ENCODE measurements at regions not wholly inside any gene's neighbourhood (a gene's known extent, or its start where the extent isn't known, plus 50 kb on each side); places are given as distances from the start of the nearest gene placed in this dataset.
A peak's percentile ranks its signal among the peaks of the same experiment; 100 is the strongest.
"Not testable (repeated sequence)": the region's sequence is repeated elsewhere in the genome, so short reads cannot be mapped to it uniquely, and the experiment has no call there.

DNA sequence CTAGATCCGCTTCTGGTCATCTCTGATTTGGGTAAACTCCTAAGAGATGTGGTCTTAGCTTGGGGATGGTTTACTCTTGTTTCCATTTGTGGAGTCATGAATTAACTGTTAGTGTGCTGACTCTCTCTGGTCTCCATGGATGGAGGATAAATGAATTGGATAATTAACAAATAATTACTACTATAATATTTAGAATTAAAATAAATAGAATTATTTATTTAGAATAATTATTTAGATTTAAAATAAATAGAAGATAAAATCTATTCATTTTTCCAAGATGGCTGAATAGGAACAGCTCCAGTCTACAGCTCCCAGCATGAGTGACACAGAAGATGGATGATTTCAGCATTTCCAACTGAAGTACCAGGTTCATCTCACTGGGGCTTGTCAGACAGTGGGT lies 1587.4 kb upstream of the AGA start:
- no peak for FAIRE-seq

DNA sequence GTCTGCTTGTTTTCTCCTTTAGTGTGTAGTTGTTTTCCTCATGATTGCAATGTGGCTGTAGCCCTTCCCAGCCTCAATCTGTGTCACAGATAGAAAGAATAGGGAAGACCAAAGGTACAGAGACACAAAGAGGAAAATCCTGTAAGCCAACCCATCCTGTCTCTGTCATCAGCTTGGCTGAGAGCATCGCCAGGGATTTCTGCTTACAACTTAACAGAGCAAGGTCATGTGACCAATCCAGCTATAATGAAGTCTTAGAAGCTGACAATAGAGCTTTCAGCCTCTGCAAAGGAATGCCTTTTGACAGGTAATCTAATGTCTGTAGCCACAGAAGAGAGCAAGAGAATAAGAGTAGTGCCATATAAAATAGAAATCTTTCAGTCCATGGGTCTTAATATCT lies 1598.0 kb upstream of the AGA start:
- no peak for FAIRE-seq

DNA sequence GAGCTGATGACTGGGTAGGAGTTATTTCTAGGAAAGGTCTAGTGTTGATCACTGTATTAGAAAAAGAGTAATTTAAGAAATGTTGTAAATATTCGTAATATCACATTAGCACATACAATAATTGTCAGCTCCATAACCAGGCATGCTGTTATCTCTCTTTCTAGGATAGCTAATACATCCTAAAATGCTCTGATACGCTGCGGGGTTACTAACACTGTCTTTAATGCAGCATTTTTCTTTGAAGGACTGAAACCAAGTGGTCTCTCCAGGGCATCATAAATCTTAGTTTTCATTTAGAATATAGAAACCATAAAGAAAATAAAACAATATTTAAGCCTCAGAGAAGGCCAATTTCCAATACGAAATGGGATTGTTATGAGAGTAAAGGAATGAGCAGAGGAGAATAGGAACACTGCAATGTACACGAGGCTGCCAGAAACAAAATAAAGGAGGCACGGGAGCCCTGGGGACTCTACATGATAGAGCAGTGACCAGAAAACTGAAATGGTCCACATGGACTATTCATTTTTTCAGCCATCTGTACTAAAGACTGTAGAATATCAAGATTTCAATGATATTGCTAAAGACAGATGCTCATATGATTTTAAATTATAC lies 1606.7 kb upstream of the AGA start:
- FAIRE-seq: no peak

DNA sequence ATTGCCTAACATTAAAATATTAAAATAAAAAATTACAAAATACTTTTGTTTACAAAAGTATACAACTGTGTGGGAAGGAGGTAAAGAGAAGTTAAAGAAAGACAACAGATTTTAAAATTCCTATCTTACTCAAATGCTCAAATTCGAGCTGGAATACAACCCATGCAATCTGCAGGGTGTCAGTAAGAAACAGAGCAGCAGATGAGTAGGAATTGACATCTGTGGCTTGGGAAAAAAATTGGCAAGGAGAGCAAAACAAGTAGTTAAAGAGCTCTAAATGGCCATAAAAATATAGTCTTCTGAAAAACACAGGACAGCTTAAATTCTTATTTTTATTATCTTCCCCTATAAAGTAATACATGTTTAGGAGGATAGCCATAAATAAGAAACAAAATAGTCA lies 1609.0 kb upstream of the AGA start:
- FAIRE-seq: no peak

DNA sequence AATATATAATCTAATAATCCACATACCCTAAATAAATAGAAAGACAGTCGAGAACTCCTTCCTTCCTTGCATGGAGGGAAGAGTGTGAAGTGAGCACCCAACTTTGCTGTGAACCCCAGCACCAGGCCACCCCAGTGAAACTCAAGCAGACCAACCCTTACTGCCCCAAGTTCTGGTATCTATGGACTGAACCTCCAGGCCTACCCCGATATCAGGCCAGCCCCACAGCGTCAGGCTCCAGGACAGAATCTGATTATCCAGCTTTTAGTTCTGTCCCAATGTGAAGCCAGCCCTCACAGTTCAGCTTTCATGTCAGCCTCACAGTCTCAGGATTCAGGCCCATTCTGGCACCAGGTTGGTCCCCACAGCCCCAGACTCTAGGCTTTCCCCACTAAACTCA lies 1617.2 kb upstream of the AGA start:
- no peak for FAIRE-seq

DNA sequence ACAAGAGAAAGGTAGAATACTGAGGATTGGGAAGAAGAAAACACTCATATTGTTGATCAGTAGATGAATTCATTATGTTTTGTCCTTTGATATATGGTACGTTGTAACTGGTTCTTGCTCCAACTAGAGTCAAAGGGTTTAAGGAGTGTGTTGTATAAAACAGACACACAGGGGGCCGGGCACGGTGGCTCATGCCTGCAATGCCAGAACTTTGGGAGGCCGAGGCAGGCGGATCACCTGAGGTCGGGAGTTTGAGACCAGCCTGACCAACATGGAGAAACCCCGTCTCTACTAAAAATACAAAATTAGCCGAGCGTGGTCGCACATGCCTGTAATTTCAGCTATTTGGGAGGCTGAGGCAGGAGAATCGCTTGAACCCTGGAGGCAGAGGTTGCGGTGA lies 1624.0 kb upstream of the AGA start:
- not testable (repeated sequence) for FAIRE-seq

DNA sequence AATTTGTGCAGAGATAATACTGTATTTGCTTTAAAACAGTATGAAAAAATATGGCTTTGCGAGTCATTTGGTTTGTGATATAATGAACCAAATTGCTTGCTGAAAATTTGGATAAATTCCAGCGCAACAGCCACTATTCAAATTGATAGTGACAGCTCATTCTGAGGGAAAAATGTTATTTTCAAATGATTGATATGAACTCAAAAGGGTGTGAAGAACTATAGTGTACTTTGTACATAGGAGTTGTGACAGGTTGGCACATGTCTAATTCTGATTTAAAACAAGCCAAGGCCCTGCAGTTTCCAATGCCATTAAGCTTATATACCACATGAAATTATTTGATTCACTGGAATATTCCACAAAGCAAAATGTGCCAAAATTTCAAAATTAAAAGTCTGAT lies 1628.9 kb upstream of the AGA start:
- FAIRE-seq: no peak

DNA sequence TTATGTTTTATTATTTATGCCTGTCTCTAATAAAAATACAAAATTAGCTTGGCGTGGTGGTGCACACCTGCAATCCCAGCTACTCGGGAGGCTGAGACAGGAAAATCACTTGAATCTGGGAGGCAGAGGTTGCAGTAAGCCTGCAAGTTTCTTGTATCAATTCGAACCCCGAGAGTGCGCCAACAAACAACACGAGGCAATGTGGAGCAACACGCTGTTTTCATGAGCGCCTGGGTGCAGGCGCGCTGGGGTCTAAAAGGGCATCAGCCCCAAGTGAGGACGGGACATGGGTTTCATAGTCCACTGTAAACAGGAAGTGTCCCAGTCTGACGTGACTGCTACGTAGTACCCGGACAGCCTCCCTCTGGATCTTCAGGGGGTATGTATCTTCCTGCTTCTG lies 1634.6 kb upstream of the AGA start:
- FAIRE-seq: no peak

DNA sequence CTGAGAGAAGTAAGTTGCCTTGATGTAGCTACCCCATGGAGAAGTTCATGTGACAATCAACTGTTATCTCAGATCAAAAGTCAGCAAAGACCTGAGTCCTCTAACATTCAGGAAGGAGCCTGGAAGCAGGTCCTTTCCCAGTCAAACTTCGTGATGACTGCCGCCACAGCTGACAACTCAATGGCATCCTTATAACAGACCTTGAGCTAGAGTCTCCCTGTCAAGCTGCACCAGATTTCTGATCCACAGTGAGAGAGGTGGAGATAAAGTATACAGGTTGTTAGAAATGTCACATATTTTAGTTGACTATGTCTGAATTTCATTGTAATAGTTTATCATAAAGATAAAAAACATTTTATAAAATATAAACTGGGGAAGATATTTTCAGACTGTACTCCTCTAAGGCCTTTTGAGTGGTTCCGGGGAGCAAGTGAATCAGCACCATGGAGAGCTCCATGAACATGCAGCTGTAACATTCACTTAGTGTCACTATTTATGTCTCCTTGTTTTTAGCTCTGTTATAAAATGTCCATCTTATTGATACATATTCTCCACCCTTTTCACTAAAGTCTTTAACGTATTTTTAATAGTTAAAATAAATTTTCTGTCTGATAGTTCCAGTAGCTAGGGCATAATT lies 1653.5 kb upstream of the AGA start:
- no peak for FAIRE-seq

DNA sequence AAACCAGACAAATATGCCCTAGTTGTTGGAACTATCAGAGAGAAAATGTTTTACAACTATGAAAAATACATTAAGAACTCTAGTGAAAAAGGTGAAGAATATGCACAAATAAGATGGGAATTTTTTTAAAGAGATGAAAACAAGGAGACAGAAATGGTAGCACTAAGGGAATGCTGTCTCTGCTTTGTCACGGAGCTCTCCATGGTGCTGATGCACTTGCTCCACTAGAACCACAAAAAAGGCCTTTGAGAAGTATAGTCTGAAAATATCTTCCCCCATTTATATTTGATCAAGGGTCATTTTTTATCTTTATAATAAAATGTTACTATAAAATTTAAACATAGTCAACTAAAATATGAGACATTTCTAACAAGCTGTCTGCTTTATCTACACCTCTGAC lies 1655.5 kb upstream of the AGA start:
- no peak for FAIRE-seq

DNA sequence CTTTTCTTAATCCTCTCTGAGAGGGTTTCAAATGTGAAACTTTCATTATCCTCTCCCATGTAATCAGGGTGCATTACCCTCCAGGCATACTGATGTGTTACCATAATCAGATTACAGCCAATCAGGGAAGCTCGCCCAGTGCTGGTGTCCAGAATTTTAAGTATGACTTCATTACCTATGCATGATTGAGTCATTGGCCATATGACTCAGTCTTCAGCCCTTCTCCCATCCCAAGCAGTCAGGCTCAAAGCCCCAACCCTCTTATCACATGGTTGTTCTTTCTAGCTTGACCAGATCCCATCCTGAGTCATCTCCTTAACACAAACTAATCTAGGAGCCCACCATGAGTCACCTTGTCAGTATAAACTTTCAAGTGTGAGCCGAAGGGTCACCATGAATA lies 1668.1 kb upstream of the AGA start:
- no peak for FAIRE-seq

DNA sequence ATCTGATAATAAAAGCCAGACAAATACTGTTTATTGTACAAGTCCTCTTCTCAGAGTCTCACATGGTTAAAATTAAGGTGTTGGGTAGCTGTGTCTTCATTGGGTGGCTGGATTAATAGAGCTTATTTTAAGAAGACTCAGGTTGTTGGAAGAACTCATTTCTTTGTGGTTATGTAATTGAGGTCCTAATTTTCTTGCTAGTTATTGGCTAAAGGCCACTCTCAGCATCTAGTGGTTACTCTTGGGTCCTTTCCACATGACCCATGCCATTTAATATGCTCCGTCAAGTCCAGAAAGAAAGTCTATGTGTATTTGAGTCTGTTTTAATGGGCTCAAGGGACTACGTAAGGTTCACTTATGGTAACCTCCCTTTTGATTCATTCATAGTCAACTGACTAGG lies 1668.6 kb upstream of the AGA start:
- no peak for FAIRE-seq

DNA sequence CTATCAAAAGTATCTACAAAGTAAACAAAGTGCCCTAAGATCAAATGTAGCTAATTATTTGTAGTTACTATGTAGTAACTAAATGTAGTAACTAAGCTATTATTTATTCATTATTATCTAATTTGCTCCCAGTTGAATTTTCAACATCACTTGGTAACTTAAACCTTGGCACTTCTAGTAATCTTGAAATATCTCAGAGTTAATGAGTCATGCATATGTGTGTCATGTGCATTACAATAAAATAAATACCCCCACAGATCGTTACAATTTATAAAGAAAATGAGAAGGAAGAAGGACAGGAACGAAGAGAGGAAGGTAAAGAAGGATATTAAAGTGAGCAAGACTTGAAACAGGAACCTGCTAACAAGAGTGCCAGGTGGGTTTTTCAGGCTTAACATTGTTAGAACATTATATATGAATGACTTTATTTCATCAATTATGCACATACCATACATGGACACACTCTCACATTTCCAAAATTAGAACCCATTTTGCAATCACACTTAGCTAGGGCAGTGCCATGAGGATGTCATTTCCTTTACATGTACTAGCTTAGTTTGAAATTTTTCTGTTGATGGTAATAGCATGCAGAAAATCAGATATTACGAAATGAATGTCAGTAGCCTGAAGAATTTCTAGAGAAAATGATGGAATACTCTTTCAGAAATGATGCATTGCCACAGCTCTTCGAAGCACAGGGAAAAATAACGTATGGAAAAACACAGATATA lies 1670.4 kb upstream of the AGA start:
- no peak for FAIRE-seq

DNA sequence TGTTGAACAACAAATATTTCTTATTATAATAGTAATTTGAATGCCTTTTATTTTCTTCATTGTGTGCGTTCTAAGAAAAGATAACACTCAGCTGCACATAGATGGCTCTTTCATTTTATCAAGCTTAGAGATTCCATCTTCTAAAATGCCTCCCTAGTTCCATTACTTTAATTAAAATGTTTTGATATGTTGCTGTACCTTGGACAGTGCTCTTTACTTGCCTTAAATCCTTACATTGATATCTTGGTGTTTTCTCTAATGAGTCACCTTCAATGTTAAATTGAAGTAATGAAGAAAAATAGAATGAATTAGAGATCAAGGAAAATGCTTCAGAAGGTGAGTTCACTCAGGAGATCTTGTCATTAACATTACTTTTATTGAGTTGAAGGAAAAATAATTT lies 1672.4 kb upstream of the AGA start:
- peak; percentile 5 for FAIRE-seq

DNA sequence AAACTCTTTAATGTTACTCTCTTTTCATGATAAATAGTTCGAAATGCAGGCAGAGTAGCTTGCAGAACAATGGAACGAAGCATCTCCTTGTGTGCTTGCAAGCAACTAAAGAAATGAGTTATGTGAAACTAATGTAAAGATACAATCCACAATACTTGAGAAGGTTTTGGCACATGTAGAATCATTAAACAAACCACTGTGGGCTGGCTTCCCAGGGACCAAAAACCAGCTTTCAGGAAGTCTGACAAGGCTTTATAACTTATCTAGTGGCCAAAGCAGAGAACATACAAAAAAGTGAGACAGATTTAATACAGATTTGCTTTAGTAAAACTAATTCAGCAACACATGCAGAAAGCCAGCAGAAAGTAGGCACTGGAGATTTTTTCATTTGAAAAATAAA lies 1673.8 kb upstream of the AGA start:
- no peak for FAIRE-seq

DNA sequence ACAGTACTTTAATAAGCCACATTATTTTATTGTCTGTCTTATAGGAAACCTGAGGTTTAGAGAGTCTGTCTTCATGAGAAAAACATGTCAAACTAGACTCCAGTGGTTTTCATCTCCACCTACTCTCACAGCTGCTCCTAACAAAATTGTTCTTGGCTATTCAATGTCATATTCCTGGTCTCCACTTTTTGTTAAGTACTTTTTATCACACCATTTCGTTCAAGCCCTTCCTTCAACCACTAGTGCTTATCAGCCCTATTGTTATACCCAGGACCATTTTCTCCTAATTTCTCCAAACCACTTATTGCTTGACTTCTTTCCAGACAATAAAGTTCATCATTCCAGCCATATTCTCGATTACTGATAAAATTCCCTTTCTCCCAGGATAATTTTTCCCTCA lies 1674.3 kb upstream of the AGA start:
- no peak for FAIRE-seq

DNA sequence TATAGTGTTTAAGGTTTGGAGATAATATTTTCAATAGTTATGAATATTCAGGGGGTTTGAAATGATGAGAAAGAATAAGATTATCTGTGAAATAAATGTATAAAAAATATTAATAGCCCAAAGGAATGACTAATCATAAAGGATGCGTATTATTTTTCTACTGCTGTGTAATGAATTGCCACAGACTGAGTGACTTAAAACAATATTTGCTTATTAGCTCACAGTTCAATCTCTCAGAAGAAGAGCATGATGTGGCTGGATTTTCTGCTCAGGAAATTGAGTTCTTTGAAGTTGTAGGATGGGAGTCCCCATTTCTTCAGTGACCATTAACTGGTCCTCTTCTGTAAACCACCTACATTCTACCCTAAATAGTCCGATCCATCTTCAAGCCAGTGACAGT lies 1680.8 kb upstream of the AGA start:
- no peak for FAIRE-seq

DNA sequence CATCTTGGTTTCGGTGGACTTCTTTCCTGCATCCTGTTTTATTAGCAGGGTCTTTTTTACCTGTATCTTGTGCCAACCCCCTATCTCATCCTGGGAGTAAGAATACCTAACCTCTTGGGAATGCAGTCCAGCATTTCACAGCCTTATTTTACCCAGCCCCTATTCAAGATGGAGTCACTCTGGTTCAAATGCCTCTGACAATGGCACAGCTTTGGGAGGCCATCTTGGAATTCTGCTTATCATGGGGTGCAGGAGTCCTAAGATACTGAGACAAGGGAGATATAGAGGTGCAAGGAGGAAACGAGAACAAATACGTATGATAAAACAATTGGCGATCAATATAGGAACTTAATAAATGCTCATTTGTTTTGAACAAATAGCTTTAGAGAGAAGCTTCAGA lies 1682.2 kb upstream of the AGA start:
- FAIRE-seq: no peak

DNA sequence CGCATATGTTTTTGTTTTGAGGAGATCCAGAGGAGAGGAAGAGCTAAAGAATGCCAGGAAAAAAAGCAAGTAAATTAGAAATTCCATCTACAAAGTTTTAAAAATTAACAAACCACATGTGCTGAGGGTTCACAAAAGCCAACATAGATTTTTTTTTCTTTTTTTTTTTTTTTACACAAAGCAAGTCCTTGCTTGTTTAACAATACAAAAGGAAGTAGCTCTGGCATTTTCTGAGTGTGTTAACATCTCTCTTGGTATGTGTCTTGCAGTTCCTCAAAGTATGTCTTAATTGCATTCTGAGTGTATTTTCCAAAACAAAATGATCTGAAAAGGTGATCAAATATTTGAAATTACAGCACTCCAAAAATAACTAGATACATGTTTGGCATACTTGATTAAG lies 1682.7 kb upstream of the AGA start:
- no peak for FAIRE-seq

DNA sequence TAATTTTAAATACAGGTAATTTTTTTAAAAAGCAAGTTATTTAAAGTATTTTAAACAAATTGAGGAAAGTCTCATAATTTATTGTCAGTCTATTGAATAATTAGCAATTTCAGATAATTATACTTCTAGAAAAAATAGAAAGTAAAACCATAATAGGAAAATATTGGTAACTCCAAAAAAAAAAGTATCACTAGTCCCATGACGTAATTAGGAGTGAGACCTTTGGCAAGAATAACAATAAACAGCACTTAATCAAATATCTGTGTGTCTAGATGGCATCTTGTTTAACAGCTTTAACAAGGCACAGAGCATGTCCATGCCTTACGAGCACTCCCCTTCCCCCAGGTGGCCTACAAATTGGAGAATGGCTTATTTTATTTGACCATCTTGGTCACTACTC lies 1683.6 kb upstream of the AGA start:
- FAIRE-seq: no peak

DNA sequence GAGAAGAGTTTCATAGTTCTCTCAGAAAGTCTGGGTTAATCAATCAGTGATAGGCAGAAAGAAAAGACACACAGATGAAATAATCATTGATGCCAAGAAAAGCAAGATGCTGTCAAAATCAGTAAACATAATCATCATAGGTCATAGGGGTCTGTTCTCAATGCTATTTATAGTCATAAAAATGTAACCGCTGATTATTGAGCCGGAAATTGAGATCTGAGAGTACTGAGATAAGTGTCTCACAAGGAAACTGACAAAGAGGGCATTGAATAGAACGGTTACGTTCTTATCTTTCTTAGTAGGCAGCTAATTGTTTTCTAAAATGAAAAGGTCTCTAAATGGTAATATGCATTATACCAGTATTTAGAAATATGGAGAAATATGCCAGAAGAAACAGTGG lies 1686.1 kb upstream of the AGA start:
- no peak for FAIRE-seq

DNA sequence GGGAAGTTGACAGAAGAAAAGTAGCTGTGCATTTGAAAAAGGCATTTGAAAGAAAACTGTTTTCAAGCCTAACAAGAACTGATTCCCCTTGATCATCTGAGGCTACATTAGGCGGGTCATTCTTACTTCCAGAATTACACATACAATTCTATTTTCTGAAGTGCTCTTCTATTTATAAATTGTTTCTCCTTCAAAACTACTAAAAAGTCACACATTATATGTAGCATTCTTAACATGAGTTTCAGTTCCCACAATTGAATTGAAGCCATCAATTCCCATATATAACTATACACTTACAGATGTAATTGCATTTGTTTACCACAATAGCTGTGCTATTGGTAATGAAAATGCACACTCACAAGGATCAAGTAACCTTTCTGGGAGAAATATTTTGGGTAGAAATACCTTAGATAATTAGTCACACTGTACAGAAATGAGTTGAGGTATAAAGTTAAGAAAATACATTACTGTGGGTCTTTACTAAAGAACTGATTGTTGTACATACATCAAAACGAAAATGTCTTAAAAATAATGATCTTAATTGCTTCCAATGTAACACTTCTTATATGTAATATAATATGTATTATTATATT lies 1688.0 kb upstream of the AGA start:
- no peak for FAIRE-seq

DNA sequence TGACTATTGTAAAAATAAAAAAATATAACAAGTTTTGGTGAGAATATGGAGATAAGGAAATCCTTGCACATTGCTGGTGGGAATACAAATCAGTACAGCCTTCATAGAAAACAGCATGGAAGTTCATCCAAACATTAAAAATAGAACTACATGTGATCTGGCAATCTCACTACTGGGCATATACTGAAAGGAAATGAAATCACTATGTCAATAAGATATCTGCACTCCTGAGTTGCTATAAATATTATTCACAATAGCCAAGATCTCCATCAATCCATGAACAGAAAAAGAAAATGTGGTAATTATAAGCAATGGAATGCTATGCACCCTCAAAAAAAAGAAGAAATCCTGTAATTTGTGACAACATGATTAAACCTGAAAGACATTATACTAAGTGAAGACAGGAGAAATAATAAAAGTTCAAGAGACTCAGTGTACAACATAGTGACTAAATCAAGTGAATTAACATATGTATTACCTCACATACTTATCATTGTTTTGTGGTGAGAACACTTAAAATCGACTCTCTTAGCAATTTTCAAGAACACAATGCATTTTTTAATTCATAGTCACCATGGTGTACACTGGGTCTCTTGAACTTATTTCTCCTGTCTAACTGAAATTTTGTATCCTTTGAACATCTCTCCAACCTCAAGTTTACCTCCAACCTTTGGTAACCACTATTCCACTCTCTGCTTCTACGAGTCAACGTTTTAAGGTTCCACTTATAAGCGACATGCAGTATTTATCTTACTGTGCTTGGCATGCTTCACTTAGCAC lies 1703.7 kb upstream of the AGA start:
- FAIRE-seq: no peak
